GM21619 (cell line): ENCODE measurements at regions not wholly inside any gene's neighbourhood (a gene's known extent, or its start where the extent isn't known, plus 50 kb on each side); places are given as distances from the start of the nearest gene placed in this dataset.

Experiments used
- ATAC-seq: cut with Tn5 transposase; IDR thresholded peaks from one replicate; pipeline ENCODE4 v1.9.1; 2021; ENCODE audit not compliant: unreplicated experiment

DNA sequence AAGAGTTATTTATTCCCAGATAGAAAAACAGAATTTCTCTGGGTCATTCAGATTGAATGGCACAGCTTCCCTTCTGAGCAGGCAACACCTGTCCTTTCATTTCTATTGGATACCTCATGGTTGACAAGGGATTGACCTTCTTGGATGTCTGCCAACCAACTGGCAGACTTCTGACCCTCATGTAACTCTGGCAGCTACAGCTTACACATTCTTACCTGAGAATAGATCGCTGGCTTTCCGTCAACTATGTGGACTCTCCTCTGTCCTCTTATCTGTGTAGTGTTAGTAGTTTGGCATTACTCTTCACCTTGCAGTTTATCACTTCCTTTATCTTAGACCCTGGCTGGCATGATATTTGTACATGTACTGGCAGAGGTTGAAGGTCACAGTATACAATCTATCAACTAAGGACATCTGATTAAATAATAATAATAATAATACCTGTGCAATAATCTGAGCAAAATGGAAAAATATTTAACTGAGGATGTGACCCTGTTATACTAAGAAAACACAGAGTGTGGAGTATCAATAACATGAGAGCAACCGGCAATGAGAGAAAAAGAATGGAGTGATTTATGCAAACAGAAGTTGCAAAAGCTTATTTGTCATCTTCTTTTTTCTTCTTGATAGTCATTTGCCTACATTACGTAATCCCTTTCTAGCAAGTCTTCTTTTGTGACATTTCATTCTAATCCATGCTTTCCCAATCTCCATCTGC is 1118.2 kb downstream of the ARAP2 start:
- no peak for ATAC-seq

GRCh38 chr4:35138449-35138848 is 1105.9 kb downstream of the ARAP2 start:
- ATAC-seq, result no peak

- no peak for ATAC-seq
These were observed 1096.6 kb downstream of the ARAP2 start for GRCh38 chr4:35147761-35148160.

GRCh38 chr4:35151816-35152572 is 1092.3 kb downstream of the ARAP2 start:
- no peak for ATAC-seq

- no peak for ATAC-seq
These were observed 1081.1 kb downstream of the ARAP2 start for GRCh38 chr4:35163168-35163567.

DNA sequence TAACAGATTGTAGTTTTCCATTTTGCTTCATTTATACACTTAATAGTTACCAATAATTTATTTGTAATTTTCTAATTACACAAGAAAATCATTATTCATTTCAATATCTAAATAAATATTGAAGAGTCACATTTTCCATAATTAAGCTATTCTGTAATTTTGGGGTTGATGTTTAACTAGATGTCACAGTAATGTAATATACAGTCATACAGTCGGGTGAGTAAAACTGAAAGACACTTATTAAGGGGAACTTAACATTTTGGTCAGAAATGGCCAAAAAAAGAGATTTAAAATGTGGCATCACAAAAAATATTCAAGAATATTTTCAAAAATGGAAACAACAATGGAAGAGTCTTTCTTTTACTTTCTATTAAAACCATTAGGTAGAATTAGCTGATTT is 1080.3 kb downstream of the ARAP2 start:
- ATAC-seq, result no peak

- ATAC-seq, result no peak
These were observed 1077.8 kb downstream of the ARAP2 start for GRCh38 chr4:35166466-35166865.

DNA sequence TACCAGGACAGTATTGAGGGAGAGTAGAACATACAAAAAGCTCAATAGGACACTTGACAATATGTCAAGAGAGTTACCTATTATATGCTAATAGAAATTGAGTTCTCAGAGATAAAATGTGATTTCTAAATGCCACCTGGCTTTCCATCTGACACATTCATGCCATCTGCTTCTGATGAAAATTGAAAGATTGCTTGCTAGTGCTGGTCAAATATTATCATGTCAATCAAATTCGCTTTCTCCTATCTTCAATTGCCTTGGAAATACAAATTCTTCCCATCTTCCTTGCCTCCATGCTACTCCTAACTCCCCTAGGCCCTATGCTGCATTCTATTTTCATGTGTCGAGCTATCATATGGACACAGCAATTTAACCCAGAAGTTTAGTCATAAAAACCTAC is 1076.9 kb downstream of the ARAP2 start:
- no peak for ATAC-seq

GRCh38 chr4:35175487-35175886 is 1068.8 kb downstream of the ARAP2 start:
- no peak for ATAC-seq

DNA sequence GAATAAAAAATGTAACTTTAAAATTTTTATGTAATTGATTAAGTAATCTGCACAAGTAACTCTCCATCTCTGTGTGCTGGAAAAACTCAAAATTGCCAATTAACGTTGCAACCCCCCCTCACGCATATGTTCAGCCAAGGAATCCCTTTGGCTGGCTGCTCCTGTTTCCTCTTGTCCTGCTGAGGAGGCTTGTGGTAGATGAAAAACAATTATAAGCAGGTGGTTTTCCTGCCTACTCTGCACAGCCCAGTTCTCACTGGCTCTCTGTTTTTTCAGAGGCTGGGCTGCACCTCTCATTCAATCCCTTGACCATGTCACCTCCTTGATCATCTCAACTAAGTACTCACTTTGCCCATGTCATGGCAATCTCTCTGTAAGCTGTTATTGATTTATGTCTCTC is 1068.4 kb downstream of the ARAP2 start:
- no peak for ATAC-seq

DNA sequence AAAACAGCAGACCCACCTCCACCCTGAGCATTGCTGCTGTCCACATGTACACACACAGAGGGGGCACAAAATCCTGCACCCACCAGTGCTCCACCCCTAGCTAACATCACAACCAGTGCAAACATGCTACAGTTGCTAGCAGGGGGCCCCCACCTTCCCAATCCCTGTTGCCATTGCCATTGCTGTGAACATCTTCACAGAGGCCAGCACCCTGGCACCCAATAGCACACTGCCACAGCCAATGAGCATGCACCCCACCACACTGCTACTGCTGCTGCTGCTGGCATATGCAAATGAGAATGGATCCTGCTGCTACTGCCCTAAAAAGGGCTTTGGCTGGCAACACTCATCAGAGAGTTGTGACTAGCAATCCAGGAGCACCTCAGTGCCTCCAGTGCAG is 1061.9 kb downstream of the ARAP2 start:
- ATAC-seq, result no peak

- ATAC-seq, result no peak
These were observed 1054.2 kb downstream of the ARAP2 start for GRCh38 chr4:35189988-35190613.

GRCh38 chr4:35201403-35201802 is 1042.9 kb downstream of the ARAP2 start:
- ATAC-seq, result no peak

- no peak for ATAC-seq
These were observed 1027.7 kb downstream of the ARAP2 start for GRCh38 chr4:35216636-35217035.

DNA sequence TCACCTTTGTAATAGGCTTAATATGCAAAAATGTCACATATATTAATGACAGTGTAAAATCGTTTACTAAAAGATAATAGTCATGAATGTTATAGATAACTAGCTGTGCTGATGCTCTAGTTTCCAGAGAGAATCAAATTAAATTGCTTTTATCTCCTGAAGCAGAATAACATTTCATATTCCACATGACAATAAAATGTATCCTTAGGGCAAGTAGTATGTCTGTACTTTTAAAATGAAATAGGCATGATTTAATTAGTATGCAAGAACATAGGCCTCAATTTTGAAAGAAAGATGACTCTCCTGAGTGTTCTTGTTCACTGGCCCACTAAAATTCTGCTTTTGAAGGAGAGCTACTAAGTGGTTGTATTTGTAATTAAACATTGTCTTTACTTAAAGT is 1027.0 kb downstream of the ARAP2 start:
- no peak for ATAC-seq

DNA sequence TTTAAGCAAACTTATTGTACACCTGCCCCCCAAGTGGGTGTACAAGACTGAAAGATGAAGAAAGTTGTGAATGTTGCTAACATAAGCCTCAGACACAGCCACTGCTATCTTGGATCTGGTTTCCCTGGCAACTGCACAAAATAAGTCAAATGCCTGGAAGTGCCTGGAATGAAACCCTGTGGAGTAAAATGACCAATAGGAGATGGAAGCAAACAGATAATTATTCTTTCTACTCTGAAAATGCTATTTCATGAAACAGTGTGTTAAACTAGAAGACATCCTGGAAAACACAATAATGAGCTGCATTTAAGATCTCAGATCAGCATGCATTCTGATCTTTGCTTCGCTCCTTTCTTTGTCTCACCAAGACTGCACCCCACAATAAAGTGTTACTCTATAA is 1016.0 kb downstream of the ARAP2 start:
- ATAC-seq, result no peak

DNA sequence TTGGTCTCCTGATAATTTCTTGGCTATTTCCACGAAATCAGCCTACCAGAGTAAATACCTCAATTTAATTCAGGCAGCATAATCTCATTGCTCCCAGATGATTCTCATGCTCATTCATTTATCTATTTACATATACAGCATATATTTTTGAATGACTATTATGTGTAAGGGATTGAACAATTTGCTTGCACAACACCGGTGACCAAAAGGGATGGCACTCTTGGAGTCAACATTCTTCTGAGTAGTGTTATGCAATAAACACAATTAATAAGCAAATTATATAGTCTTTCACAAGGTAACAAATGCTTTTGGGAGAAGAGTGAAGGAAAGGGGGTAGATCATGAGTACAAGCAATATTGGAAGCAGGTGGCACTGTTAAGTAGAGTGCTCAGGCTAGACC is 1015.3 kb downstream of the ARAP2 start:
- ATAC-seq, result no peak

DNA sequence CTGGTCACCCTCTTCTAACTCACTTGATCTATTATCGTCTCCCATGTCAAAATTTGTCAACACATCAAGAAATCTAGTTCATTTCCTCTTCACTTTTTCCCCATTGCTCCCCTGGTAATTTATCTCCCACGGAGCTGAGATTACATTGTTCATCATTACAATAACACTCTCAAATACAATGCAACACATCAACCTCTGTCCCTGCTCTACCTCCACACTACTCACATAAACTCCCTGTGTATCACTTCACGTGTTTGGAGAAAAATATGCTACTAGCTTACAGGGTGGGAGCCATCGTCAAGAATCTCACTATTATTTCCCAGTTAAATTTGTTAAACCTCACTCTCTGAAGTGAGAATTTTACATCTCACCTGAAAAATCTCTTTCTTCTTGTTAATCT is 1006.4 kb downstream of the ARAP2 start:
- no peak for ATAC-seq

DNA sequence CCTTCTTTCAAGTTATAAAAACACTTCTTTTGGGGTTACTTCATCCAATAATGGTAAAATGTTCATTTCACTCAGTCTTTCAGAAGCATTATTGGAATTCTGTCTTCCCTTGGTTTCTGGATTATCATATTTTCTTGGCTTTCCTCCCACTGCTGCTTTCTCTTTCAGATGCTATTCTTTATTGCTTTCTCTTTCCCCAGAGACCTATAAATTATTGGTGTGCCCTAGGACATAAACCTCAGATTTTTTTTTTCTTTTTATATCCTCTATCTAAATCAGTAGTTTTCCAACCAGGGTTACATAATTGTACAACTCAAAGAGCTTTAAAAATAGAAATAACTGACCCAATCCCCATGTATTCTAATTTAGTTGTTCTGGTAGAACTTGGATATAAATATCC is 1005.5 kb downstream of the ARAP2 start:
- no peak for ATAC-seq

- no peak for ATAC-seq
These were observed 997.8 kb downstream of the ARAP2 start for GRCh38 chr4:35246493-35246892.

GRCh38 chr4:35247047-35247446 is 997.3 kb downstream of the ARAP2 start:
- no peak for ATAC-seq

DNA sequence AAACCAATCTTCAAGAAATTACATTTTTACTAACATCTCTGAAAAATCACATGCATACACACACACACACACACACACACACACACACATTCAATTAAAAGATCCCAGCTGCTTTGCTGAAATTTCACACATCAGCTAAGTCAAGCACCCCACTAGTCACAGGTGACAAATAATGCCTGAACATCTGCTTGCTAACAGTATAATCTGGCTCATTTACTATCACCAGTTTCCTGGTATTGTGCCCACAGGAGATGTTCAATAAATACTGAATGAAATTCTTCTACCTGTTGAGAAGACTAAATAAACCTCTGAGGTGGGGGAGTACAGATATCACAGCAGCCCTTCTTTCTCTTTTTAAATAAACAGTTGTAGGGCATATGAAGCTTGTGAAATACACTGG is 994.0 kb downstream of the ARAP2 start:
- no peak for ATAC-seq
